Right cardiac atrium (tissue), 5 donors: ENCODE measurements at regions not wholly inside any gene's neighbourhood (a gene's known extent, or its start where the extent isn't known, plus 50 kb on each side); places are given as distances from the start of the nearest gene placed in this dataset.

Experiments used
- ATAC-seq, 2 donors: fragments of 200-7000 bp; cut with Tn5 transposase; one replicate each; pipeline versions ENCODE4 v1.8.0 to v1.9.1; 2020; ENCODE audit warnings: moderate library complexity in 2 of 2, mild to moderate bottlenecking in 1 of 2
- DNase-seq, 3 donors: peaks; one replicate each; pipeline ENCODE4 v3.0.0-alpha.2; 2020
- H3K27ac ChIP-seq: one replicate; pipeline ENCODE4 v1.5.1; 2013; ENCODE audit warnings: mild to moderate bottlenecking, low read length, control low read depth, moderate library complexity
- H3K27me3 ChIP-seq: one replicate; pipeline ENCODE4 v1.6.1; 2013; ENCODE audit not compliant: control insufficient read depth, insufficient read depth
- H3K4me1 ChIP-seq: one replicate; pipeline ENCODE4 v1.6.1; 2013; ENCODE audit warnings: low read length; ENCODE audit not compliant: control insufficient read depth, insufficient read depth
- H3K4me3 ChIP-seq: one replicate; pipeline ENCODE4 v1.5.1; 2013; ENCODE audit warnings: low read length, control low read depth
- H3K9me3 ChIP-seq: one replicate; pipeline ENCODE4 v1.6.1; 2013; ENCODE audit warnings: low read length; ENCODE audit not compliant: control insufficient read depth
- WGBS: extraction: QIAGEN DNeasy Blood & Tissue Kit; methylation state at CpG from one replicate; pipeline ENCODE4 v1.1.7; 2013; 5-methylcytosine and 5-hydroxymethylcytosine counted together
- intact Hi-C, 4 donors: fragments of 100-400 bp; cut with DNase I; formaldehyde crosslinking; loops; one replicate each; pipeline versions ENCODE4 v1.11.0 to v1.14.0; 2022 to 2023
- donor health status: healthy with polysubstance abuse.
- donor health status: DM: no; HTN: yes; CAD: no.
- donor health status: DM: no; HTN: no; CAD: no.
- donor health status: DM: no; HTN: yes; CAD: no; lungs with severe emphysema.
- donor health status: DM: yes; HTN: yes; CAD: no.

DNA sequence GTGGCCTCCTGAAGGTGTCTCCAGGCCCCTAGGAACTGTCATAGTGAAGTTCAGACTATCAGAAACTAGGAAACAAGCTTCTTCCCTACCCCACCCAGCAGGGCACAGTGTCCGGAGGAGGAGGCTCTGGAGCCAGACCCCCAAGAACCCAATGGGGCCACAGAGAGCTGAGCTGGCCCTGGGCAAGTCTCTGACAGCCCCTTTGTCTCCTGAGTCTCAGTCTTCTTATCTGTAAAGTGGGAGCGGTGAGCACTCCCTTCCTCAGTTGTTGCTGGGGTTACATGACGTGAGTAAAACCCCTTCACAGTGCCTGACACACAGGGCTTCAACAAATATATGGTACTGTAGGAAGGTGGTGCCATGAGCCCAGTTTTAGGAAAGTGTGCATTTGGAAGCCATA lies 675.8 kb downstream of the MATN1 start:
- no peak overlapping the region for H3K4me3 ChIP-seq
- no peak overlapping the region for H3K27ac ChIP-seq
- no peaks in the 10 kb centered on the region for H3K9me3 ChIP-seq
- no peaks in the 10 kb centered on the region for H3K4me1 ChIP-seq
- no peaks in the 10 kb centered on the region for H3K27me3 ChIP-seq
- 72% methylated on average over 3 of the region's 3 CpGs for WGBS
- no peak for DNase-seq
- intact Hi-C loops, result no loop called here
- ATAC-seq, result no peak

DNA sequence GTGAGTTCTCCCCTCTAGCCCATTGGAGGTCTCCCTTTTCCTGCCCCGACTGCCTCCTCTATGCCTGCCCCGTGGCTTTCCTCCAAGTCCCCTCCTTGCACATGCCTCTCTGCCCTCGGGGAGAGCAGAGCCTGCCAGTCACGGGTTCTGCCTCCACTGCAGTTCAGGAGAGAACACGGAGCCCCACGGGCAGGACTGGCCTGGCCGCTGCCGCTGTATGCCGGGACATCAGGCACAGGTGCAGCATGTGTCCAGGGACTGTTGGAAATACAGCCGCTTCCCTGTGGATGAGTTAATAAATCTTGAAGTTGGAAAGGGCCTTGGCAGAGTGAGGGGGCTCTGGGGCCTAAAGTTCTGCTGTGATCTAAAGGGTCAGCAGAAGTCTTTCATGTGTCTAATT lies 676.6 kb downstream of the MATN1 start:
- ATAC-seq (no peak), DNase-seq (no peak)
- Histone ChIP-seq H3K4me1 (no peaks in the 10 kb centered on the region), H3K4me3 (no peak overlapping the region), H3K9me3 (no peaks in the 10 kb centered on the region), H3K27me3 (no peaks in the 10 kb centered on the region), H3K27ac (no peak overlapping the region)
- intact Hi-C loops, result no loop called here
- WGBS, result 83% methylated on average over 10 of the region's 10 CpGs

DNA sequence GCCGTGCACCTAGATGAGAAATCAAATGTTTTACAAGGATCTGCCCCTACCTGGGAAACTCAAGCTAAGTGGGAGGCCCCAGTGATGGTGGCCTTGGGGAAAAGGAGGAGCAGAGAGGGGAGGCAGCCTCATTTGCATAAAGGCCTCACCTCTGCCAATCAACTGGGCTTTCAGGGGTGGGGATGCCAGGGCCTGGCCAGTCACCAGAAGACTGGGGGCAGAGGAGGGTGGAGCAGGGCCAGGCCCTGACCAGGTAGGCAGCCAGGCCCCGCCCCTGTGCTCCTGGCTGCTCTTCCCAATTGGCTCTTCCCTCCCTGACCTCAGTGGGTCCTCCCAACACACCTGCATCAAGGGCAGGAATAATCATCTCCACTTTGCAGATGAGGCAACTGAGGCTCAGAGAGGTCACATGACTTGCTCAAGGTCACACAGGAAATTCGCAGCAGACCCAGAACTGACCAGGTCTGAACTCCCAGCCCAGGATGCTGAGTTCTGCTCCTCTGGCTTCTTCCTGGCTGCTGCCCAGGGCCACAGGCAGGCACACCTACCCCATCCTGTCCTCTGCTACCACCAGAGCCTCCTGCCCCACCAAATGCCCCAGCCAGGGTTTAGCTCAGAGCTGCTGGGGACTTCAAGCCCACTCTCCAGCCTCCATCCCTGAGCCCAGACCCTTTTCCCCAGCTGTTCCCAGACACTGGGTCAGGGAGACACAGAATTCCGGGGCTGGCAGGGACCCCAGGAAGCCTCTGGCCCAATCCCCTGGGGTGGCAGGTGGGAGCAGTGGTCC lies 677.9 kb downstream of the MATN1 start:
- no peak for ATAC-seq
- Histone ChIP-seq H3K27me3 (no peaks in the 10 kb centered on the region), H3K27ac (no peak overlapping the region), H3K4me1 (no peaks in the 10 kb centered on the region), H3K4me3 (no peak overlapping the region), H3K9me3 (no peaks in the 10 kb centered on the region)
- no peak for DNase-seq
- WGBS, result 86% methylated on average over 4 of the region's 4 CpGs
- intact Hi-C loops, result no loop called here

DNA sequence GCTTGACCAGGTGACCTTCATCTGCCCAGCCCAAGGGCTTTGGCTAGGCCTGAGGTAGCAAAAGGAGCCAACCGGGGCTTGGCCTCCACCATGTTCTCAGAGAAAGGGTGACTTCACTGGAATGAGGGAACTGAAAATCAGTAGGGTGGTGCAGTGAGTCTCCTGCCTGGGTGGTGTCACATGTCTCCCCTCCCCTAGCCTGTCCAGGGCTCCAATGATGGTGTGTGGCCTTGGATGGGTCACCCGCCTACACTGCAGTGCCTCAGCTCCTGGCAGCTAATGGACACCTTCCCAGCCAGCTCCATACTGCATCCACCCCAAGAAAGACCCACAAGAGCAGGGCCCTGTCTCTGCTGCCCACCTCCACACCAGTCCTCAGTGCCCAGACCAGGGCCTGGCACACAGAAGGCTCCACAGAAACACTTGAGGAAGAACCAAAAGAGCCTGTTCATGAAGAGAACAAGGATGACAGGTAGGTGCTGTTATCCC lies 678.7 kb downstream of the MATN1 start:
- Histone ChIP-seq H3K9me3 (no peaks in the 10 kb centered on the region), H3K4me3 (no peak overlapping the region), H3K4me1 (no peaks in the 10 kb centered on the region), H3K27me3 (no peaks in the 10 kb centered on the region), H3K27ac (no peak overlapping the region)
- 86% methylated on average over 2 of the region's 2 CpGs for WGBS
- intact Hi-C loops, result no loop called here
- DNase-seq (no peak), ATAC-seq (no peak)

DNA sequence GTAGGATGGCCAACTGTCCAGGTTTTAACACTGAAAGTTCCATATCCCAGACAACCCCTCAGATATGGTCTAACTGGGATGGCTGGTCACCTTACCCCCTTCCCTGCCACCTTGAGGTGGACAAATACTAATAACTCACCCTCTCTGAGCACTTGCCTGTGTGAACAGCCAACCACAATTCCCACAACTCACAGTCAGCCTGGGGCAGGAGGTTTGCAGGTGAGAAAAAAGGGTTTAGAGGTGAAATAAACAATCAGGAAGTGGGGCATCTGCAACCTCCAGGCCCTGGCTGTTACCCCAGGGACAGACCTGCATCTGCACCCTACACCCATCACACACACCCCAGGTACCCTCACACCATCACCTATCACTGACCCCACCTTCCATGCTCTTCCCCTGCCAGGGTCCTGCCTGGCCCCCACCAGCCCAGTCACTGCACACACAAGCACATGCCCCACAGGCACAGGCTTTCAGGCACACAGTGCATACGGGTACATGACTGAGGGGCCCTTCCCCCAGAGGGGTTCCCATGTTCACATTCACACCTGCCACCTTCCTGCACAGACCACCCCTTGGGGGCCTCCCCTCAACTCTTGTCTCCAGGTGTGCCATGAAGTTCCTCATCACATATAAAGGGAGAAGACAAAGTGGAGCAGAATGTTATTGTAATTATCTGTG lies 679.5 kb downstream of the MATN1 start:
- Histone ChIP-seq H3K27ac (no peak overlapping the region), H3K9me3 (no peaks in the 10 kb centered on the region), H3K4me3 (no peak overlapping the region), H3K4me1 (no peaks in the 10 kb centered on the region), H3K27me3 (no peaks in the 10 kb centered on the region)
- intact Hi-C loops, result no loop called here
- WGBS, result 71% methylated on average over 1 of the region's 1 CpG
- DNase-seq, result no peak
- no peak for ATAC-seq

DNA sequence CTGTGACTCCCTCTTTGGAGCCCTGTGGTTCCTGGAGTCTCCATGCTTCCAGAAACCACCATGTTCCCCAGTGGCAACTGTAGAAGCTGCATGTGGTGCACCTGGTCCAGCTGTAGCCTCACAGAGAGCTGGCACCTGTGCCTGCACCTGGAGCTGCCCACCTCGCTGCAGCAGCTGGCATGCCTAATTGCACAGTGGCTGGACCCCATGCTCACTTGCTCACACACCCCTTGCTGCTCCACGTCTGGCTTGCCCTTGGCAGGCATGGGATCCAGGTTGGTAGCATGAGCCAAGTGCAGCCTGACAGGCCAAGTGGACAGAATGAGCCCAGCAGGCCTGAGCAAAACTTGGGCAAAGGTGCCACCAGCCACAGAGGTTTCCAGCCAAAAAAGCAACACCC lies 680.1 kb downstream of the MATN1 start:
- no peaks in the 10 kb centered on the region for H3K4me1 ChIP-seq
- H3K4me3 ChIP-seq, result no peak overlapping the region
- no peak for ATAC-seq
- no peak overlapping the region for H3K27ac ChIP-seq
- no peaks in the 10 kb centered on the region for H3K9me3 ChIP-seq
- no peak for DNase-seq
- intact Hi-C loops, result no loop called here
- no peaks in the 10 kb centered on the region for H3K27me3 ChIP-seq
- WGBS, result 75% methylated on average over 2 of the region's 2 CpGs

DNA sequence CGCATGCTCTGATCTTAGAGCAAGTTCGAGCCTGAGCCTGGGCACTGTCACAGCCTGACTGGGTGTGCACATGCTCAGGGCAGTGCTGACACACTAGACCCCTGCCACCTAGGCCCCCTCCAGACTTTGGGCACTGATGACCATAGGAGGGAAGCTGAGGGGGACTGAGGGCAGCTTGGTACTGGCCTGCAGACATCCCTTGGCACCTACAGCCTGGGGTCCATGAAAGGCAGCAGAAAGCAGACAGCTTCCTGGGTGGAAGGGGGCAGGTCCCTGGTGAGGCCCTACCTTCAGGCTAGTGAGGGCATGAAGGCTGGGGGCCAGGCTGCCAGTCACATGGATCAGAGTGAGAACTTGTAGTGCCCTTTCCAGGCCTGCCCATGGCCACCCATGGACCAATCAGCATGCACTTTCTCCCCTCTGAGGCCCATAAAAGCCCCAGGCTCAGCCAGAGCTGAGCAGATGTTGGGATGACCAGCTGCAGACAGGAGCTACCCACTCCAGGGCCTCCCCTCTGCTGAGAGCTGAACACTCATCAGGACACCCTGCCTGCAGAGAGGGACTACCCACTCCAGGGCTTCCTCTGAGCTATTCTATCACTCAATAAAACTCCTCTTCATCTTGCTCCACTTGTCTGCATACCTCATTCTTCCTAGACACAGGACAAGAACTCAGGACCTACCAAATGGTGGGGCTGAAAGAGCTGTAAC lies 680.8 kb downstream of the MATN1 start:
- DNase-seq (no peak), ATAC-seq (no peak)
- intact Hi-C loops, result no loop called here

DNA sequence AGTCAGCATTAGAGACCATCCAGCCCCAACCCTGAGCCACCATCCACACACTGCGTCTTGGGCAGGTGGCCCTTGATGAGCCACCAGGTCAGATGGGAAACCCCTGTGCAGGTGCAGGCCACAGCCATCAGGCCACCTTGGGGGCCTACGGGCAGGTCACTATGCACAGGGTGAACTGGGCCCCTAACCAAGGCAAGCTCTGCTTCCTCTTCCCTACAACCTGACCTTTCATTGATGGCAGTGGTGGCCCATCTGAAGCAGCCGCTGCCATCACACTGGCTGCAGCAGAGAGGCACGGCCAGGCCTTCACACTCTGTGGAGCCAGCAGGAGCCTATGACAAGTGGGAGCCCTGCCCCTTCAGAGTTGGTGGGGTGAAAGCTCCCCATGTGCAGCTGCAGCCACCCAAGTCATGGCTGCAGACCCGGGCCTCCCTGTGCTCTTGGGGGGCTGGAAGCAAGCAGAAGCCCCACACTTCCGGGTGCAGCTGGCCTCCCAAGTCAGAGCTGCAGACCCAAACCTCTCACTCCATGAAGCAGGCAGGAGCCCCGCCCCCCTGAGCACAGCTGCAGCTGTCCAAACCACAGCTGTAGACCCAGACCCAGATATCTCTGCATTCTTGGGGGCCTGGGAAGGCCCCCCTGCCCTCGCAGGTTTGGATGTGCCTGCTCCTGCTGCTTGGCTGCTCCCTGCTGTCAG lies 681.5 kb downstream of the MATN1 start:
- intact Hi-C loops, result no loop called here
- Histone ChIP-seq H3K9me3 (no peaks in the 10 kb centered on the region), H3K27me3 (no peaks in the 10 kb centered on the region), H3K27ac (no peak overlapping the region), H3K4me3 (no peak overlapping the region), H3K4me1 (no peaks in the 10 kb centered on the region)
- ATAC-seq, result no peak
- 90% methylated on average over 8 of the region's 8 CpGs for WGBS
- no peak for DNase-seq

More for the DNA sequence above, 680.8 kb downstream of the MATN1 start:
- no peaks in the 10 kb centered on the region for H3K4me1 ChIP-seq
- no peak overlapping the region for H3K27ac ChIP-seq
- H3K27me3 ChIP-seq, result no peaks in the 10 kb centered on the region
- H3K4me3 ChIP-seq, result no peak overlapping the region
- no peaks in the 10 kb centered on the region for H3K9me3 ChIP-seq
- 91% methylated on average over 2 of the region's 2 CpGs for WGBS

DNA sequence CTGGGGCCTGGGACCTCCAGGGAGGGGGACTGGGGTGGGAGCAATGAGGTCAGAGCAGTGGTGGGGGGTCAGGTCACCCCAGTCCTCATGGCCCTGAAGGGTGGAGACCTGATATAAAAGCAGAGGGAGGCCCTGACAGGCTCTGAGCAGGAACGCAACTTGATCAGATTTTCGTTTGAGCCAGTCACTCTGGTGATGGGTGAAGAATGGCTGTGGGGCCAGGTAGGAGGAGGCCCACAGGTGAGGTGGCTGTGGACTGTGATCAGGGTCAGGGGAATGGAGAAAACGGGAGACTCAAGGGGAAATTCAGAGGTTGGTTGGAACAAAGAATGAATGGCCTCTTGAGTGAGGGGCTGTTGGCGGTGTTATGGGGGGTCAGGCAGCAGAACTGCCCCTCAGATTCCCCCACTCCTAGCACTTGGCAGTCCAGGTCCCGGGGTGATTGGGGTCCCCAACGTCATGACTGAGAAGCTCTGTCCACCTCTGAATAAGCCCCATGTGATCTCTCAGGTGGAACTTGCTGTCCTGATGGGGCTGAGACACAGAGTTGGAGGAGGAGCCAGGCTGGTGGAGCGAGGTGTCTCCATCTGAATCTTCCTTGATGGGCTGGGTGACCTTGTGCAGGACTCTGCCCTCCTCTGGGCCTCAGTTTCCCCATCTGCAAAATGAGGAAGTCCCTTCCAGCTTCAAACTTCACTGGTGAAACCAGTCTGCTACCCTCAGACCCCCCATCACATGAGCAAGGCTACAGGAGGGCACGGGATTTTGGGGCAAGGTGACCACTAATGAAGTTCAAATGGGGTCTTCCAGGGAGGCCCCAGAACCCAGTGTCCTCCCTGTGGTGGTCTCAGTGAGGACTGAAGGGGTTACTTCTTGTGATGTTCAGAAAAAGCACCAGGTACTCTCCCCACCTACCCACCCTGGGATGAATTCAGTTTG lies 683.0 kb downstream of the MATN1 start:
- Histone ChIP-seq H3K9me3 (no peaks in the 10 kb centered on the region), H3K4me3 (no peak overlapping the region), H3K27ac (no peak overlapping the region), H3K4me1 (no peaks in the 10 kb centered on the region), H3K27me3 (no peaks in the 10 kb centered on the region)
- WGBS, result 86% methylated on average over 8 of the region's 8 CpGs
- ATAC-seq (no peak), DNase-seq (no peak)
- intact Hi-C loops, result no loop called here

DNA sequence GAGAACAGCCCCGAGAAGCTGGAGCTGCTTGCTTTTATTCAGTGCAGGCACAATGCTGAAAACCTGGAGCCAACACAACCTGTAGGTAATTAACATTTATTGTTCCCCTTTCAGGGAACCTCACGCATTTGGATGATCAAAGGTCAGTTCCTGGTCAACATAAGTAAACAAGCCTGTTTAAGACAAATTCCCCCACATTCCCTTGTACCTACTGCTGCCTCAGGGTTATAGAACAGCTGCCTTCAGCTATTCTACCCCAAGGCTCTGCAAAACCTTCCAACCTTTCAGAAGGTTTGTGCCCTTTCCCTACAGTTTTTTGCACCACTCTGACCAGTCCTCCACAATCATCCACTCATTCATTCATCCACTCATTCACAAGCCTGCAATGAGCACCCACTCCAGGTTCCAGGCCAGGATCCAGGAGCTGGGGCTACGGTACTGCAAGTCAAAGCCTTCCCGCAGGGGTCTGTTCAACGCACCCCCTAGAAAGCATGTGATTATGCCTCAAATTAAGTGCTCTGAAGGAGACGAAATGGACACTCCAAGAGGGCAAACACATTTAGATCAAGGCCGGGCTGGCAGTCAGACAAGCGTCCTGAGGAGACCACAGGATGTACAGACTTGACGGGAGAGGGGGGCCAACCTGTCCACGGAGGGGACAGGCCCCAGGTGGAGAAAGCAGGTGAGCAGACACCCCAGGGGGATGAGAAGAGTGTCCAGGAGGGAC lies 683.9 kb downstream of the MATN1 start:
- Histone ChIP-seq H3K27ac (no peak overlapping the region), H3K4me1 (no peaks in the 10 kb centered on the region), H3K4me3 (no peak overlapping the region), H3K9me3 (no peaks in the 10 kb centered on the region), H3K27me3 (no peaks in the 10 kb centered on the region)
- DNase-seq, result no peak
- ATAC-seq, result no peak
- 84% methylated on average over 10 of the region's 10 CpGs for WGBS
- intact Hi-C loops, result no loop called here
